ENCODE measurements at regions not wholly inside any gene's neighbourhood (a gene's known extent, or its start where the extent isn't known, plus 50 kb on each side); places are given as distances from the start of the nearest gene placed in this dataset.

- TF ChIP-seq RFX5 (IDR thresholded peaks at IDR 0.05; ENCODE audit: borderline replicate concordance, low read depth, low read length) (no peak), TBP (IDR thresholded peaks at IDR 0.05; ENCODE audit: low read depth, low read length) (no peak), CBX5 (IDR thresholded peaks at IDR 0.05; ENCODE audit: low read depth, low read length) (no peak), MAX (IDR thresholded peaks at IDR 0.05) (no peak)
Measured at GRCh38 chr11:71064702-71065515, 187.5 kb downstream of the SHANK2 start (continued).

All from H1 (cell line).